ENCODE measurements at regions not wholly inside any gene's neighbourhood (a gene's known extent, or its start where the extent isn't known, plus 50 kb on each side); places are given as distances from the start of the nearest gene placed in this dataset.
"Not testable (repeated sequence)": the region's sequence is repeated elsewhere in the genome, so short reads cannot be mapped to it uniquely, and the experiment has no call there.

- TF ChIP-seq POLR2AphosphoS5 (IDR thresholded peaks at IDR 0.05): no peak
- no peak for TF ChIP-seq POLR2A (IDR thresholded peaks at IDR 0.05)
- TF ChIP-seq CTCF (IDR thresholded peaks at IDR 0.05): no peak
- no peak for TF ChIP-seq EP300 (IDR thresholded peaks at IDR 0.05)
- H3K4me3 ChIP-seq: no peak overlapping the region
- no peak overlapping the region for H3K27ac ChIP-seq
- intact Hi-C loops (cut with DNase I): no loop called here
- WGBS, 2 donors: 68 to 80% methylated on average over 3 of the region's 3 CpGs
- H3K4me1 ChIP-seq: no peaks in the 10 kb centered on the region
- no peaks in the 10 kb centered on the region for H3K9me3 ChIP-seq
- no peaks in the 10 kb centered on the region for H3K36me3 ChIP-seq
- no peak for DNase-seq
- no peaks in the 10 kb centered on the region for H3K27me3 ChIP-seq
These were observed 234.0 kb upstream of the SLIT2 start for GRCh38 chr4:20017777-20018115.

GRCh38 chr4:20017070-20017776 lies 234.5 kb upstream of the SLIT2 start:
- TF ChIP-seq EP300 (IDR thresholded peaks at IDR 0.05) (no peak), CTCF (IDR thresholded peaks at IDR 0.05) (no peak), POLR2A (IDR thresholded peaks at IDR 0.05) (no peak), POLR2AphosphoS5 (IDR thresholded peaks at IDR 0.05) (no peak)
- H3K27me3 ChIP-seq: no peaks in the 10 kb centered on the region
- no peak for DNase-seq
- H3K9me3 ChIP-seq: no peaks in the 10 kb centered on the region
- H3K4me3 ChIP-seq: no peak overlapping the region
- intact Hi-C loops (cut with DNase I): no loop called here
- H3K36me3 ChIP-seq: no peaks in the 10 kb centered on the region
- WGBS, 2 donors: 31 to 44% methylated on average over 1 of the region's 1 CpG
- no peaks in the 10 kb centered on the region for H3K4me1 ChIP-seq
- H3K27ac ChIP-seq: no peak overlapping the region

GRCh38 chr4:20015636-20016224 lies 236.0 kb upstream of the SLIT2 start:
- intact Hi-C loops (cut with DNase I): no loop called here
- DNase-seq: no peak
- TF ChIP-seq POLR2AphosphoS5 (IDR thresholded peaks at IDR 0.05) (no peak), EP300 (IDR thresholded peaks at IDR 0.05) (no peak), CTCF (IDR thresholded peaks at IDR 0.05) (no peak)
- Histone ChIP-seq H3K27ac (no peak overlapping the region), H3K9me3 (no peaks in the 10 kb centered on the region), H3K4me3 (no peak overlapping the region), H3K27me3 (no peaks in the 10 kb centered on the region), H3K36me3 (no peaks in the 10 kb centered on the region), H3K4me1 (no peaks in the 10 kb centered on the region)
- 28 to 67% methylated on average over 4 of the region's 4 CpGs for WGBS, 2 donors

GRCh38 chr4:20003836-20004558 lies 247.7 kb upstream of the SLIT2 start:
- 89% methylated on average over 52 of the region's 52 CpGs for WGBS, 2 donors
- H3K9me3 ChIP-seq; DNase-seq; H3K36me3 ChIP-seq; H3K27ac ChIP-seq; H3K27me3 ChIP-seq; H3K4me1 ChIP-seq; intact Hi-C loops (cut with DNase I); H3K4me3 ChIP-seq: not testable (repeated sequence)

GRCh38 chr4:19999775-20000414 lies 251.8 kb upstream of the SLIT2 start:
- TF ChIP-seq POLR2AphosphoS5 (IDR thresholded peaks at IDR 0.05) (no peak), CTCF (IDR thresholded peaks at IDR 0.05) (no peak), POLR2A (IDR thresholded peaks at IDR 0.05) (no peak), EP300 (IDR thresholded peaks at IDR 0.05) (no peak)
- intact Hi-C loops (cut with DNase I): no loop called here
- 86 to 87% methylated on average over 4 of the region's 4 CpGs for WGBS, 2 donors
- no peaks in the 10 kb centered on the region for H3K36me3 ChIP-seq
- H3K4me3 ChIP-seq: no peak overlapping the region
- no peaks in the 10 kb centered on the region for H3K27me3 ChIP-seq
- H3K27ac ChIP-seq: no peak overlapping the region
- DNase-seq: no peak
- H3K4me1 ChIP-seq: no peaks in the 10 kb centered on the region
- H3K9me3 ChIP-seq: no peaks in the 10 kb centered on the region

Measured in sigmoid colon (tissue), 6 donors.